Transverse colon (tissue), 4 donors: ENCODE measurements at regions not wholly inside any gene's neighbourhood (a gene's known extent, or its start where the extent isn't known, plus 50 kb on each side); places are given as distances from the start of the nearest gene placed in this dataset.

Experiments
- EP300 ChIP-seq: sonication (generic); formaldehyde crosslinking; IDR thresholded peaks from one replicate; pipeline ENCODE4 v1.6.1; 2017; ENCODE audit warnings: antibody characterized with exemption, low read depth
- POLR2A ChIP-seq: fragments of 450-650 bp; IDR thresholded peaks from one replicate; pipeline ENCODE4 v1.6.1; 2016; ENCODE audit warnings: antibody characterized with exemption, mild to moderate bottlenecking, moderate library complexity
- POLR2AphosphoS5 ChIP-seq, 3 donors: sonication (generic); formaldehyde crosslinking; IDR thresholded peaks; one replicate each; pipeline ENCODE4 v1.6.1; 2016; ENCODE audit warnings: antibody characterized with exemption in 3 of 3
- TF ChIP-seq, protein P1 (sequence below), 5 experiments: fragments of 200-600 bp in 3 of 5; fragments of 450-650 bp in 2 of 5; sonication (generic) in 3 of 5; IDR thresholded peaks; 1 replicate in 2 of 5; 2 replicates in 3 of 5; pipeline ENCODE4 v1.5.1; 2016 to 2017; ENCODE audit warnings: antibody characterized with exemption in 5 of 5, inconsistent platforms in 3 of 5, mild to moderate bottlenecking in 2 of 5, moderate library complexity in 1 of 5

DNA sequence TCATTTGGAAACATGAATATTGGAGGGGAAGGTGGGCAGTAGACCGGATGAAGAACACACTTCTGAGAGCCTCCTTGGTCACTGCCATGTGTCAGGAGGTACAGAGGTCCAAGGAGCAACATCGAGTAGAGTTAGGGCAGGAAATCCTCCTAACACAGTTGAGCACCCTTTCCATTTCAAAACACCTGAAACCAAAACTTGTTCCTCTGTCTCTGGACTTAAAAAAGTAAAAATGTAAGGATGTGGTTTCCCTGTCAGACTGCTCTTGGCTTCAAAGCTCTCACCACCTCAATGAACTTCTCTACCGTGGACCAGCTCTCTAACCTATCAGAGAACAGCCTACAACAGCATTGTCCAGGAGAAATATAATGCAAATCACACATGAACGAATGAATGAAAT, 573.9 kb downstream of the NOVA1 start:
- TF ChIP-seq, protein P1, sequence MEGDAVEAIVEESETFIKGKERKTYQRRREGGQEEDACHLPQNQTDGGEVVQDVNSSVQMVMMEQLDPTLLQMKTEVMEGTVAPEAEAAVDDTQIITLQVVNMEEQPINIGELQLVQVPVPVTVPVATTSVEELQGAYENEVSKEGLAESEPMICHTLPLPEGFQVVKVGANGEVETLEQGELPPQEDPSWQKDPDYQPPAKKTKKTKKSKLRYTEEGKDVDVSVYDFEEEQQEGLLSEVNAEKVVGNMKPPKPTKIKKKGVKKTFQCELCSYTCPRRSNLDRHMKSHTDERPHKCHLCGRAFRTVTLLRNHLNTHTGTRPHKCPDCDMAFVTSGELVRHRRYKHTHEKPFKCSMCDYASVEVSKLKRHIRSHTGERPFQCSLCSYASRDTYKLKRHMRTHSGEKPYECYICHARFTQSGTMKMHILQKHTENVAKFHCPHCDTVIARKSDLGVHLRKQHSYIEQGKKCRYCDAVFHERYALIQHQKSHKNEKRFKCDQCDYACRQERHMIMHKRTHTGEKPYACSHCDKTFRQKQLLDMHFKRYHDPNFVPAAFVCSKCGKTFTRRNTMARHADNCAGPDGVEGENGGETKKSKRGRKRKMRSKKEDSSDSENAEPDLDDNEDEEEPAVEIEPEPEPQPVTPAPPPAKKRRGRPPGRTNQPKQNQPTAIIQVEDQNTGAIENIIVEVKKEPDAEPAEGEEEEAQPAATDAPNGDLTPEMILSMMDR (IDR thresholded peaks at IDR 0.05), result no peak
- TF ChIP-seq POLR2AphosphoS5 (IDR thresholded peaks at IDR 0.05), result no peak
- TF ChIP-seq EP300, result no peak
- TF ChIP-seq POLR2A, result no peak
